ENCODE measurements at regions not wholly inside any gene's neighbourhood (a gene's known extent, or its start where the extent isn't known, plus 50 kb on each side); places are given as distances from the start of the nearest gene placed in this dataset.

DNA sequence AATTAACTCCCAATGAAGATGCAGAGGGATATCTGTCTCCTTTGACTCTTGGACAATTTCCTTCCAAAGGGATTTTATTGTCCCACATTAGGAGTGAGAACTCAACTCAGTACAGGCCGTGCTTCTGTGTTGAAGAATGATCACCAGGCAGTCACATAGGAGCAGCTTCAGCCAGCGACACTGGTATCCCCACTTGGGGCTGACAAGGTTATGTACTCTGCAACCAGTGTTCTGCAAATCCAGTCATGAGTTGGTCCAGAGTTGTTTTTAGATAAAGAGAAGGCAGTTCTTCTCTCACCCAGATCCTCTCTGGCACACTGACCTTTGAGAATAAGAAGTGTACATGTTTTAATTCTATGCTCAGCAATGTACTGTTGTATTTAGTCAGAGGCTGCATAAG is 415.8 kb downstream of the SETD4 start:
- H3K4me3 ChIP-seq (ENCODE audit: low read depth, low read length), result no peak overlapping the region
- TF ChIP-seq YY2 (tag by site-specific recombination; IDR thresholded peaks at IDR 0.05), result no peak
- TF ChIP-seq, protein P1, sequence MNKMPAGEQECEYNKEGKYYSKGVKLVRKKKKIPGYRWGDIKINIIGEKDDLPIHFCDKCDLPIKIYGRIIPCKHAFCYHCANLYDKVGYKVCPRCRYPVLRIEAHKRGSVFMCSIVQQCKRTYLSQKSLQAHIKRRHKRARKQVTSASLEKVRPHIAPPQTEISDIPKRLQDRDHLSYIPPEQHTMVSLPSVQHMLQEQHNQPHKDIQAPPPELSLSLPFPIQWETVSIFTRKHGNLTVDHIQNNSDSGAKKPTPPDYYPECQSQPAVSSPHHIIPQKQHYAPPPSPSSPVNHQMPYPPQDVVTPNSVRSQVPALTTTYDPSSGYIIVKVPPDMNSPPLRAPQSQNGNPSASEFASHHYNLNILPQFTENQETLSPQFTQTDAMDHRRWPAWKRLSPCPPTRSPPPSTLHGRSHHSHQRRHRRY (tag by site-specific recombination; IDR thresholded peaks at IDR 0.05), result no peak
- TF ChIP-seq ZNF274 (IDR thresholded peaks at IDR 0.05; ENCODE audit: low read length), result no peak
- TF ChIP-seq ZNF274 (tag by site-specific recombination; IDR thresholded peaks at IDR 0.05; ENCODE audit: borderline replicate concordance), result no peak
- TF ChIP-seq ZNF302 (tag by site-specific recombination; IDR thresholded peaks at IDR 0.05; ENCODE audit: low read depth), result no peak
- TF ChIP-seq ZNF132 (tag by site-specific recombination; IDR thresholded peaks at IDR 0.05; ENCODE audit: borderline replicate concordance), result no peak
- TF ChIP-seq ZNF211 (tag by site-specific recombination; IDR thresholded peaks at IDR 0.05; ENCODE audit: low read depth), result no peak
- TF ChIP-seq ZNF560 (tag by site-specific recombination; IDR thresholded peaks at IDR 0.05; ENCODE audit: borderline replicate concordance), result no peak
- TF ChIP-seq, protein P2, sequence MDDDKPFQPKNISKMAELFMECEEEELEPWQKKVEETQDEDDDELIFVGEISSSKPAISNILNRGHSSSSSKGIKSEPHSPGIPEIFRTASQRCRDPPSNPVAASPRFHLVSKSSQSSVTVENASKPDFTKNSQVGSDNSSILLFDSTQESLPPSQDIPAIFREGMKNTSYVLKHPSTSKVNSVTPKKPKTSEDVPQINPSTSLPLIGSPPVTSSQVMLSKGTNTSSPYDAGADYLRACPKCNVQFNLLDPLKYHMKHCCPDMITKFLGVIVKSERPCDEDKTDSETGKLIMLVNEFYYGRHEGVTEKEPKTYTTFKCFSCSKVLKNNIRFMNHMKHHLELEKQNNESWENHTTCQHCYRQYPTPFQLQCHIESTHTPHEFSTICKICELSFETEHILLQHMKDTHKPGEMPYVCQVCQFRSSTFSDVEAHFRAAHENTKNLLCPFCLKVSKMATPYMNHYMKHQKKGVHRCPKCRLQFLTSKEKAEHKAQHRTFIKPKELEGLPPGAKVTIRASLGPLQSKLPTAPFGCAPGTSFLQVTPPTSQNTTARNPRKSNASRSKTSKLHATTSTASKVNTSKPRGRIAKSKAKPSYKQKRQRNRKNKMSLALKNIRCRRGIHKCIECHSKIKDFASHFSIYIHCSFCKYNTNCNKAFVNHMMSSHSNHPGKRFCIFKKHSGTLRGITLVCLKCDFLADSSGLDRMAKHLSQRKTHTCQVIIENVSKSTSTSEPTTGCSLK (tag by site-specific recombination; IDR thresholded peaks at IDR 0.05), result no peak
- TF ChIP-seq ZBTB20 (tag by site-specific recombination; IDR thresholded peaks at IDR 0.05), result no peak
- TF ChIP-seq ZNF433 (tag by site-specific recombination; IDR thresholded peaks at IDR 0.05; ENCODE audit: low read depth), result no peak
- no peak for TF ChIP-seq ZNF366 (tag by site-specific recombination; conservative IDR thresholded peaks at IDR 0.05)
- TF ChIP-seq ZNF549 (tag by site-specific recombination; IDR thresholded peaks at IDR 0.05), result no peak
- no peak for TF ChIP-seq ZNF654 (tag by site-specific recombination; IDR thresholded peaks at IDR 0.05; ENCODE audit: low read depth)
- TF ChIP-seq ZNF561 (tag by site-specific recombination; IDR thresholded peaks at IDR 0.05; ENCODE audit: borderline replicate concordance), result no peak
- ChIA-PET CTCF (interaction anchor here (0.6 kb wide), 2 partner anchors 86 to 1743 kb away, joined by 3 to 4 read pairs; no protein-coding TSS in a partner anchor), POLR2A (no interaction called here)
- H3K4me1 ChIP-seq (ENCODE audit: control insufficient read depth, insufficient read depth, low read length), result no peaks in the 10 kb centered on the region
- H3K9me3 ChIP-seq (ENCODE audit: control insufficient read depth, insufficient read depth, low read depth, low read length), result no peaks in the 10 kb centered on the region
- no peaks in the 10 kb centered on the region for H3K36me3 ChIP-seq (ENCODE audit: control insufficient read depth in 2 of 2, insufficient read depth in 1 of 2, low read length in 2 of 2)
- H3K27ac ChIP-seq (ENCODE audit: extremely low read depth, low read depth, low read length), result no peak overlapping the region

DNA sequence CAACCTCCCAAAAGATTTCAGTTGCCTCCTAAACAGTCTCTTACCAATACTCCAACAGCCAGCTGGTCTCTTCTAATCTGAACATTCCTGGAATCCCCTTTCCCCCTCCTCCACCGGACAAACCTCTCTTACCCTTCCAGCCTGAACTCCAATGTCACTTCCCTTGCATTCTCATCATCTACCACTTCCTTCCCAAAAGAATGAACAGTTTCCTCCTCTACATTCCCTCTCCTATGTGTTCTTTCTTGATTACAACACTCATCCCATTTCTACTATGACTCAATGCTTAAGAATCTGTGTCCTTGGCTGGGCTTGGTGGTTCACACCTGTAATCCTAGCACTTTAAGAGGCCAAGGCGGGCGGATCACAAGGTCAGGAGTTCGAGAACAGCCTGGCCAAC is 417.1 kb downstream of the SETD4 start:
- no peak for TF ChIP-seq ZNF37A (tag by site-specific recombination; IDR thresholded peaks at IDR 0.05)
- no peak for TF ChIP-seq ZNF24 (tag by site-specific recombination; IDR thresholded peaks at IDR 0.05)
- no peak for TF ChIP-seq ZNF792 (tag by site-specific recombination; IDR thresholded peaks at IDR 0.05)
- TF ChIP-seq ZNF239 (tag by site-specific recombination; IDR thresholded peaks at IDR 0.05), result no peak
- TF ChIP-seq ZBTB1 (tag by site-specific recombination; IDR thresholded peaks at IDR 0.05), result no peak
- no peak for TF ChIP-seq ZNF664 (tag by site-specific recombination; IDR thresholded peaks at IDR 0.05)
- TF ChIP-seq ZNF174 (tag by site-specific recombination; IDR thresholded peaks at IDR 0.05), result no peak
- no peak for TF ChIP-seq TCF7L2 (IDR thresholded peaks at IDR 0.05; ENCODE audit: borderline replicate concordance, low read depth, low read length)
- TF ChIP-seq IKZF3 (tag by site-specific recombination; IDR thresholded peaks at IDR 0.05), result no peak
- TF ChIP-seq ZNF510 (tag by site-specific recombination; IDR thresholded peaks at IDR 0.05; ENCODE audit: insufficient replicate concordance), result no peak
- TF ChIP-seq MEIS1 (CRISPR knock-in tag; IDR thresholded peaks at IDR 0.05; ENCODE audit: borderline replicate concordance), result no peak
- H3K4me3 ChIP-seq (ENCODE audit: low read depth, low read length), result no peak overlapping the region
- ChIA-PET POLR2A (no interaction called here), CTCF (interaction anchor here (0.6 kb wide), 1 partner anchor 12 kb away, joined by 3 read pairs; no protein-coding TSS in a partner anchor)
- H3K9me3 ChIP-seq (ENCODE audit: control insufficient read depth, insufficient read depth, low read depth, low read length), result no peaks in the 10 kb centered on the region
- H3K4me1 ChIP-seq (ENCODE audit: control insufficient read depth, insufficient read depth, low read length), result no peaks in the 10 kb centered on the region
- H3K27ac ChIP-seq (ENCODE audit: extremely low read depth, low read depth, low read length), result no peak overlapping the region
- H3K36me3 ChIP-seq (ENCODE audit: control insufficient read depth in 2 of 2, insufficient read depth in 1 of 2, low read length in 2 of 2), result no peaks in the 10 kb centered on the region

Data from HEK293 (cell line).